ENCODE measurements at regions not wholly inside any gene's neighbourhood (a gene's known extent, or its start where the extent isn't known, plus 50 kb on each side); places are given as distances from the start of the nearest gene placed in this dataset.

DNA sequence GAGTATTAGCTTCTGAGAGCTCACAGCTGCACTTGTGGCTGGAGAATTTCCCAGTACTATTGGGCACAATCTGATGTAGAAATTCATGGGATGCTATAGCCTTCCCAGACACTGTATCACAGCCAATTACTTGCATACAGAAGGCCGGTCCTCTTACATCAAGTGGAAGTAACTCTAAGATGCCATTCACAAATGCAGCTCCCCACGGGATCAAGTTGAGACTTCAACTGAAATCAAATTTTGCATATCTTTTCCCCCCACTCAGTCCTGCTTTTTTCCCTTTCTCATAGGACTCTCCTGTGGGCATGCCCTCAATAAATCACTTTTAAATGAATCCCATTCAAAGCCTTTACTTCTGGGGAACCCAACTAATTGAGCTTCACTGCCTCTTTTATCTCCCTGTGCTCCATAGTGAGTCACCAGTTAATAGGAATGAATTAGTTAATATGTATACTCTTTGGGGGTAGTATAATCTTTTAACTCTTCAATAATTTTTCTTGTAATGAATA lies 1970.8 kb downstream of the OLFM4 start:
- no peak overlapping the region for H3K4me3 ChIP-seq (ENCODE audit: low read depth, low read length)
- in situ Hi-C loops (cut with HindIII; ENCODE audit: low pct_ligation_motif_present, low sequenced_read_pairs), result no loop called here
- no peaks in the 10 kb centered on the region for H3K36me3 ChIP-seq (replicated peaks)
- no peak overlapping the region for H3K27ac ChIP-seq
- TF ChIP-seq, protein P1, sequence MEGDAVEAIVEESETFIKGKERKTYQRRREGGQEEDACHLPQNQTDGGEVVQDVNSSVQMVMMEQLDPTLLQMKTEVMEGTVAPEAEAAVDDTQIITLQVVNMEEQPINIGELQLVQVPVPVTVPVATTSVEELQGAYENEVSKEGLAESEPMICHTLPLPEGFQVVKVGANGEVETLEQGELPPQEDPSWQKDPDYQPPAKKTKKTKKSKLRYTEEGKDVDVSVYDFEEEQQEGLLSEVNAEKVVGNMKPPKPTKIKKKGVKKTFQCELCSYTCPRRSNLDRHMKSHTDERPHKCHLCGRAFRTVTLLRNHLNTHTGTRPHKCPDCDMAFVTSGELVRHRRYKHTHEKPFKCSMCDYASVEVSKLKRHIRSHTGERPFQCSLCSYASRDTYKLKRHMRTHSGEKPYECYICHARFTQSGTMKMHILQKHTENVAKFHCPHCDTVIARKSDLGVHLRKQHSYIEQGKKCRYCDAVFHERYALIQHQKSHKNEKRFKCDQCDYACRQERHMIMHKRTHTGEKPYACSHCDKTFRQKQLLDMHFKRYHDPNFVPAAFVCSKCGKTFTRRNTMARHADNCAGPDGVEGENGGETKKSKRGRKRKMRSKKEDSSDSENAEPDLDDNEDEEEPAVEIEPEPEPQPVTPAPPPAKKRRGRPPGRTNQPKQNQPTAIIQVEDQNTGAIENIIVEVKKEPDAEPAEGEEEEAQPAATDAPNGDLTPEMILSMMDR (IDR thresholded peaks at IDR 0.05; ENCODE audit: low read depth, low read length, missing control alignments), result no peak
- H3K27me3 ChIP-seq (replicated peaks), result no peaks in the 10 kb centered on the region
- DNase-seq, result no peak

DNA sequence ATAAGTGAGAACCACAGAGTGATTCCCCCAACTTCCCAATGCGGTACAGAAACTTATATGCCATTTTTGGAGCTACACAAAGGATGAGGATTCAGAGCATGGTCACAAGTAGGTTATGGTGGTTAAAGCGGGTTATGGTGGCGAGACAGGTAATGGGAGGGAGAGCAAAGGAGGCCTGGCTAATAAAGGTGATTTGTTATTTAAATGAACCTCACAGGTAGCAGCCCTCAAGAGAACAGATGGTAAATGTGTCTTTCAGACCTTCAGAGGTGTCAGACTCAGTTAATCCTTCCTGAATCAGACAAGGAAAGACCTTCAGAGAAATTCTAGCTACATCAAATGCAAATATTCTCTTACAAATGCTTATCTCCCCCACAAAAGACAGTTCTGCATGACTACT lies 1971.4 kb downstream of the OLFM4 start:
- in situ Hi-C loops (cut with HindIII; ENCODE audit: low pct_ligation_motif_present, low sequenced_read_pairs), result no loop called here
- Histone ChIP-seq H3K27ac (no peak overlapping the region), H3K27me3 (replicated peaks) (no peaks in the 10 kb centered on the region), H3K4me3 (ENCODE audit: low read depth, low read length) (no peak overlapping the region), H3K36me3 (replicated peaks) (no peaks in the 10 kb centered on the region)
- DNase-seq, result no peak
- TF ChIP-seq, protein P1 (IDR thresholded peaks at IDR 0.05; ENCODE audit: low read depth, low read length, missing control alignments), result no peak

DNA sequence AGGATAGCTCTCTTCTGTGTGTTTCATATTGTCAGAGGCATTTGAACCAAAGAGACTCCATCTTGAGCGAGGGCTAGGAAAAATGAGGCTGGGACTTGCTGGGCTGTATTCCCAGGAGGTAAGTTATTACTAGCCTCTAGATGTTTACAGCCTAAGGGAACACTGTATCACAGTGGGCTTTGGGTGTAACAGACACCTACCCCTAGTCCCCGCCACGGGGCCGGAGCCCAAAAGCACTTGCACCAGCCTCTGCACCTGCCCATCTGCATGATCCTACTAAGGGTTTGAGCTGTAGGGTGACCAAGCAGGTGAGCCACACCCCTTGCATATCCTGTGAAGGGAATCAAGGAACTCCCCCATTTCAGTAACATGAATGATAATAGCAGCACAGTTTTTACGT lies 1972.2 kb downstream of the OLFM4 start:
- in situ Hi-C loops (cut with HindIII; ENCODE audit: low pct_ligation_motif_present, low sequenced_read_pairs), result no loop called here
- TF ChIP-seq, protein P1 (IDR thresholded peaks at IDR 0.05; ENCODE audit: low read depth, low read length, missing control alignments), result no peak

DNA sequence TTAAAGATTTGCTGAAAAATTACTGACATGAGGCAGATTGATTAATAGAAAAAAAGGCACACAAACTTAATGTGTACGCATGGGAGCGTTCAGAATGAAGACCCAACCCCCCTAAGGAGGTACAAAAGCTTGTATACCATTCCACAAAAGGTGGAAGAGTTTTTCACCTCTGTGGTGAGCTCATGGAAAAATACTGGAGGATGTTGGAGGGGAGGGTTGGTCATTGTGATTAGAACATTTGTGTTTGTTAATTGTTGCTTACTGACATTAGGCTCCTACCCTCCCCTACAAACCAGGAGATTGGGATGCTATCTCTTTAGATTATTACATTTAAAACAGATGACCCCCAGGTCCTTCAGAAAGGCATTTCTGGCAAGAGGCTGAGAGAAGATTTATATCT lies 1973.3 kb downstream of the OLFM4 start:
- TF ChIP-seq, protein P1 (IDR thresholded peaks at IDR 0.05; ENCODE audit: low read depth, low read length, missing control alignments), result no peak

More for the DNA sequence above, 1972.2 kb downstream of the OLFM4 start:
- Histone ChIP-seq H3K4me3 (ENCODE audit: low read depth, low read length) (no peak overlapping the region), H3K27ac (no peak overlapping the region), H3K27me3 (replicated peaks) (no peaks in the 10 kb centered on the region), H3K36me3 (replicated peaks) (no peaks in the 10 kb centered on the region)
- DNase-seq, result no peak

DNA sequence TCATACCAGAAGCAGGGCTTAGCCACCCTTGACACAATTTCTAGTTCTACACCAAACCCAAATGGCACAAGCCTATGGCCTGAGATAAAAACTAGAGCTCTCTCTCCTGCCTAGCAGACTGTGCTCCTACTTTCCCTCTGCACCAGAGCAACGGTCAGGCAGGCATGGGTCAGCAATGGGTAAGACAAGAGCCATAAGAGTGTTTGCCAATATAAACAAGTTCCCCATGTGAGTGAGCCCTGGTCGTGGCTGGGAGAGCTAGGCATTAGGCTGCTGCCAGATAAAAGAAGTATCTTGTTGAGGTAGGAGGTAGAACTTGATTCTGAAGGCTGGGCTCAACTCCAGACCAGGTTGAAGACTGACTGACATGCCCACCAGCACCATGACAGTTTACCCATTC lies 1979.1 kb downstream of the OLFM4 start:
- H3K4me3 ChIP-seq (ENCODE audit: low read depth, low read length), result no peak overlapping the region
- in situ Hi-C loops (cut with HindIII; ENCODE audit: low pct_ligation_motif_present, low sequenced_read_pairs), result no loop called here
- no peaks in the 10 kb centered on the region for H3K27me3 ChIP-seq (replicated peaks)
- TF ChIP-seq, protein P1 (IDR thresholded peaks at IDR 0.05; ENCODE audit: low read depth, low read length, missing control alignments), result no peak
- H3K27ac ChIP-seq, result no peak overlapping the region
- no peaks in the 10 kb centered on the region for H3K36me3 ChIP-seq (replicated peaks)
- DNase-seq, result no peak

More for the DNA sequence above, 1973.3 kb downstream of the OLFM4 start:
- no peak overlapping the region for H3K4me3 ChIP-seq (ENCODE audit: low read depth, low read length)
- no peak for DNase-seq
- no peaks in the 10 kb centered on the region for H3K36me3 ChIP-seq (replicated peaks)
- no peak overlapping the region for H3K27ac ChIP-seq
- no peaks in the 10 kb centered on the region for H3K27me3 ChIP-seq (replicated peaks)
- in situ Hi-C loops (cut with HindIII; ENCODE audit: low pct_ligation_motif_present, low sequenced_read_pairs), result no loop called here

DNA sequence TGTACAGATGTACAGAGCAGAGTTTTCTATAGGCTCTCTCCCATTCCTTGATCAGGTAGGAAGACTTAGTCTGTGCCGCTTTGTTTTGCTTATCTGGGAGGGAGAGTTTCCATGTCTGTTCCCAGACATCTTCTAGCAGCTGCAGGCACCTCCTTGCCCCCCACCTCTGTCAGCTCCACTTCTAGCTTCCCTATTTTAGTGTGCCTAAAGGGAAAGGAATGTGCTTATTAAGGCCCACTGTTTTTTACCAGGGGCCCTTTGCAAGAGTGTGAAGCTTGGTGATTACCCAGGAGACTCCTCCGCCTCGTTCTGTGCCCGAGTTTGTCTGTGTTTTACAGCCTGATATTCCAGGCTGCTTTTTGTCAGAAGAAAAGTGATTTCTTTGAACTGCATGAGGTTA lies 1984.4 kb downstream of the OLFM4 start:
- DNase-seq, result no peak
- Histone ChIP-seq H3K27me3 (replicated peaks) (no peaks in the 10 kb centered on the region), H3K27ac (no peak overlapping the region), H3K36me3 (replicated peaks) (no peaks in the 10 kb centered on the region), H3K4me3 (ENCODE audit: low read depth, low read length) (no peak overlapping the region)
- in situ Hi-C loops (cut with HindIII; ENCODE audit: low pct_ligation_motif_present, low sequenced_read_pairs), result no loop called here
- TF ChIP-seq, protein P1 (IDR thresholded peaks at IDR 0.05; ENCODE audit: low read depth, low read length, missing control alignments), result no peak
